Panc1 (cell line): ENCODE measurements at regions not wholly inside any gene's neighbourhood (a gene's known extent, or its start where the extent isn't known, plus 50 kb on each side); places are given as distances from the start of the nearest gene placed in this dataset.

Experiments used
- ATAC-seq: fragments of 200-7000 bp; cut with Tn5 transposase; 2 replicates; pipeline ENCODE4 v1.9.1; 2020; ENCODE audit warnings: mild to moderate bottlenecking, moderate library complexity
- BruUV-seq: library from RNA; stranded (reverse); fragments of 400-500 nt; replicated peaks from 2 replicates; lab custom pipeline; 2021; lab: Mats Ljungman, UMichigan
- CTCF ChIA-PET: fragments of 300-600 bp; sonication (Branson Sonifier 250); formaldehyde crosslinking; loops from one replicate; lab custom pipeline; 2022; ENCODE audit warnings: antibody characterized with exemption; lab: Charles Lee
- POLR2A ChIA-PET: fragments of 300-600 bp; sonication (Branson Sonifier 250); formaldehyde crosslinking; loops from one replicate; lab custom pipeline; 2022; ENCODE audit warnings: antibody characterized with exemption; lab: Charles Lee
- DNase-seq: peaks from one replicate; pipeline ENCODE4 v3.0.0-alpha.2; 2010; ENCODE audit warnings: low read depth, low spot score
- H3K27ac ChIP-seq: 2 replicates; pipeline ENCODE4 v1.5.1; 2011; ENCODE audit warnings: mild to moderate bottlenecking, low read length, inconsistent platforms
- H3K27me3 ChIP-seq: fragments of 200-500 bp; sonication (Bioruptor generic); 2 replicates; pipeline ENCODE4 v1.6.0; 2014; ENCODE audit warnings: low read length, inconsistent platforms; ENCODE audit not compliant: control insufficient read depth, insufficient read depth
- H3K36me3 ChIP-seq: fragments of 200-500 bp; sonication (Bioruptor generic); 2 replicates; pipeline ENCODE4 v1.5.1; 2014; ENCODE audit warnings: inconsistent platforms, mild to moderate bottlenecking, low read length, moderate library complexity; ENCODE audit not compliant: control insufficient read depth, insufficient read depth
- H3K4me1 ChIP-seq: 2 replicates; pipeline ENCODE4 v1.5.1; 2011; ENCODE audit warnings: inconsistent platforms, mild to moderate bottlenecking, low read length, moderate library complexity; ENCODE audit not compliant: control insufficient read depth, insufficient read depth
- H3K4me3 ChIP-seq, 2 experiments: 2 replicates each; pipeline ENCODE4 v1.5.1; 2011 to 2012; ENCODE audit warnings: low read depth in 2 of 2, low read length in 2 of 2, mild to moderate bottlenecking in 2 of 2, inconsistent platforms in 1 of 2, moderate library complexity in 1 of 2
- H3K9me3 ChIP-seq: fragments of 200-500 bp; sonication (Bioruptor generic); 2 replicates; pipeline ENCODE4 v1.5.1; 2014; ENCODE audit warnings: low read depth, mild to moderate bottlenecking, inconsistent platforms, low read length, moderate library complexity; ENCODE audit not compliant: control insufficient read depth, insufficient read depth
- CTCF ChIP-seq: fragments of 450-650 bp; IDR thresholded peaks from 2 replicates; pipeline ENCODE4 v1.5.1; 2017; ENCODE audit warnings: mild to moderate bottlenecking
- POLR2AphosphoS5 ChIP-seq: IDR thresholded peaks from 2 replicates; pipeline ENCODE4 v1.6.1; 2012; ENCODE audit warnings: mild to moderate bottlenecking, low read depth, low read length, moderate library complexity
- SIN3A ChIP-seq: IDR thresholded peaks from 2 replicates; pipeline ENCODE4 v1.6.1; 2012; ENCODE audit warnings: low read depth, mild to moderate bottlenecking, low read length, moderate library complexity, borderline replicate concordance; ENCODE audit not compliant: insufficient read depth
- TCF7L2 ChIP-seq: IDR thresholded peaks from 2 replicates; pipeline ENCODE4 v1.6.1; 2011; ENCODE audit warnings: mild to moderate bottlenecking, low read depth, low read length, inconsistent platforms
- in situ Hi-C: cut with HindIII; loops from 2 replicates; pipeline ENCODE4 v1.10.0; 2016; ENCODE audit warnings: low sequenced_read_pairs, low pct_unique_long_range_greater_than_20kb
- intact Hi-C: fragments of 100-400 bp; cut with micrococcal nuclease; formaldehyde crosslinking; loops from one replicate; pipeline ENCODE4 v1.10.0; 2022; ENCODE audit not compliant: unreplicated experiment
- TF ChIP-seq, protein P1 (sequence below), 2 experiments: IDR thresholded peaks; 2 replicates each; pipeline ENCODE4 v1.6.1; 2011 to 2012; ENCODE audit warnings: low read depth in 2 of 2, control low read depth in 1 of 2, low read length in 1 of 2, mild to moderate bottlenecking in 1 of 2, moderate library complexity in 1 of 2; ENCODE audit not compliant: insufficient read depth in 1 of 2

DNA sequence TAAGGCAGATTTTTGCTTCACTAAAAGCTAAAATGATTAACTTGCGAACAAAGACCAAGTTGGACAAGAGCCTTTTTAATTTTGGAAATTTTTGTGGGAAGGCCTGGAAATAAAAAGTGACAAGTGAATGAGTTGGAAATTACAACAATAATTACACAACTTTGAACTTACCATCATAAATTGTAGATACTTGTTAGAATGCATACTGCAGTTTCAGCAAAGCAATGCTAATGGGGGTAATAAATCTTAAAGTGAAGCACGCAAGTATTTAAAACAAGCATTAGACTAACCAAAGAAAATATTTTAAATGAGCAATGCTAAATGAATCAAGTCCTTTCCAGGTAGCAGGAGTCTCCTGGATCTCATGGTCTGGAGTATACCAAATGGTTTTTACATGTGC lies 83.2 kb upstream of the EYA4 start:
- no TSS peak for BruUV-seq
- intact Hi-C loops (no loop called here), in situ Hi-C loops (no loop called here)
- no peaks in the 10 kb centered on the region for H3K36me3 ChIP-seq
- TF ChIP-seq, protein P1, sequence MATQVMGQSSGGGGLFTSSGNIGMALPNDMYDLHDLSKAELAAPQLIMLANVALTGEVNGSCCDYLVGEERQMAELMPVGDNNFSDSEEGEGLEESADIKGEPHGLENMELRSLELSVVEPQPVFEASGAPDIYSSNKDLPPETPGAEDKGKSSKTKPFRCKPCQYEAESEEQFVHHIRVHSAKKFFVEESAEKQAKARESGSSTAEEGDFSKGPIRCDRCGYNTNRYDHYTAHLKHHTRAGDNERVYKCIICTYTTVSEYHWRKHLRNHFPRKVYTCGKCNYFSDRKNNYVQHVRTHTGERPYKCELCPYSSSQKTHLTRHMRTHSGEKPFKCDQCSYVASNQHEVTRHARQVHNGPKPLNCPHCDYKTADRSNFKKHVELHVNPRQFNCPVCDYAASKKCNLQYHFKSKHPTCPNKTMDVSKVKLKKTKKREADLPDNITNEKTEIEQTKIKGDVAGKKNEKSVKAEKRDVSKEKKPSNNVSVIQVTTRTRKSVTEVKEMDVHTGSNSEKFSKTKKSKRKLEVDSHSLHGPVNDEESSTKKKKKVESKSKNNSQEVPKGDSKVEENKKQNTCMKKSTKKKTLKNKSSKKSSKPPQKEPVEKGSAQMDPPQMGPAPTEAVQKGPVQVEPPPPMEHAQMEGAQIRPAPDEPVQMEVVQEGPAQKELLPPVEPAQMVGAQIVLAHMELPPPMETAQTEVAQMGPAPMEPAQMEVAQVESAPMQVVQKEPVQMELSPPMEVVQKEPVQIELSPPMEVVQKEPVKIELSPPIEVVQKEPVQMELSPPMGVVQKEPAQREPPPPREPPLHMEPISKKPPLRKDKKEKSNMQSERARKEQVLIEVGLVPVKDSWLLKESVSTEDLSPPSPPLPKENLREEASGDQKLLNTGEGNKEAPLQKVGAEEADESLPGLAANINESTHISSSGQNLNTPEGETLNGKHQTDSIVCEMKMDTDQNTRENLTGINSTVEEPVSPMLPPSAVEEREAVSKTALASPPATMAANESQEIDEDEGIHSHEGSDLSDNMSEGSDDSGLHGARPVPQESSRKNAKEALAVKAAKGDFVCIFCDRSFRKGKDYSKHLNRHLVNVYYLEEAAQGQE (IDR thresholded peaks at IDR 0.05; ENCODE audit: insufficient read depth in 1 of 2, low read depth in 2 of 2, low read length in 1 of 2): no peak
- no peak for TF ChIP-seq TCF7L2
- H3K4me1 ChIP-seq: no peaks in the 10 kb centered on the region
- ChIA-PET POLR2A (interaction anchor here (0.7 kb wide), 1 partner anchor 58 kb away, joined by 3 read pairs; no protein-coding TSS in a partner anchor), CTCF (no interaction called here)
- no peak overlapping the region for H3K4me3 ChIP-seq
- no peaks in the 10 kb centered on the region for H3K9me3 ChIP-seq
- DNase-seq (no peak), ATAC-seq (no peak)
- H3K27ac ChIP-seq: no peak overlapping the region
- no peaks in the 10 kb centered on the region for H3K27me3 ChIP-seq

DNA sequence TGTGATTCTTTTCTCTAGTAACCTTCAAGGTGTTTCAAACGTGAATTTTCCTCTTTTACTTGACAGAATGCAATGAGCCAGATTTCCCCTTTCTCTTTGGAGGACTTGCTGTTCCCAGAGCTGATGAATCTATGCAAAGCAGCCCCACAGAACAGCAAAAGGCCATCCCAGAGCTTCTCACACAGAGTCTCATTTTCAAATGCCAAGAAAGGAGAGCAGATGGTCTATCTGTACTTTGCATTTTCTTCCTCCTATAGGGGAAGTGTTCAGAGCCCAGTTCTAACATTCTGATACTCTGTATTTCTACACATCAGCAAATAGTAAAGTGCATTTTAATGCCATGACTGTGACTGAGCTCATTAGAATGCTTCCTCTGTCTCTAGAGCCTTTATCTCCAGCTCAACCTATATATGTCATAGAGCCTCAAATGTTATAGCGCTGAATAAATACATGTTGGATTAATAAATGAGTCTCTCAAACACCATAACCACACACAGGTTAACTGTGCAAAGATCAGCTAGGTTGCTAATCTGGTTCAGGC lies 81.8 kb upstream of the EYA4 start:
- Histone ChIP-seq H3K9me3 (no peaks in the 10 kb centered on the region), H3K4me1 (no peaks in the 10 kb centered on the region), H3K27ac (no peak overlapping the region), H3K27me3 (no peaks in the 10 kb centered on the region), H3K4me3 (no peak overlapping the region), H3K36me3 (no peaks in the 10 kb centered on the region)
- ATAC-seq (no peak), DNase-seq (no peak)
- CTCF ChIA-PET: no interaction called here
- in situ Hi-C loops (no loop called here), intact Hi-C loops (no loop called here)
- POLR2A ChIA-PET: no interaction called here
- no TSS peak for BruUV-seq
- no peak for TF ChIP-seq CTCF
- no peak for TF ChIP-seq POLR2AphosphoS5
- no peak for TF ChIP-seq TCF7L2
- no peak for TF ChIP-seq SIN3A
- TF ChIP-seq, protein P1 (IDR thresholded peaks at IDR 0.05; ENCODE audit: insufficient read depth in 1 of 2, low read depth in 2 of 2, low read length in 1 of 2): no peak
